SH-SY5Y (cell line): ENCODE measurements at regions not wholly inside any gene's neighbourhood (a gene's known extent, or its start where the extent isn't known, plus 50 kb on each side); places are given as distances from the start of the nearest gene placed in this dataset.

Experiments
- GATA2 ChIP-seq: IDR thresholded peaks from 2 replicates; pipeline ENCODE4 v1.6.1; 2011; ENCODE audit warnings: mild to moderate bottlenecking, low read depth, low read length
- GATA3 ChIP-seq: IDR thresholded peaks from 2 replicates; pipeline ENCODE4 v1.6.1; 2011; ENCODE audit warnings: low read depth, mild to moderate bottlenecking, low read length, moderate library complexity

DNA sequence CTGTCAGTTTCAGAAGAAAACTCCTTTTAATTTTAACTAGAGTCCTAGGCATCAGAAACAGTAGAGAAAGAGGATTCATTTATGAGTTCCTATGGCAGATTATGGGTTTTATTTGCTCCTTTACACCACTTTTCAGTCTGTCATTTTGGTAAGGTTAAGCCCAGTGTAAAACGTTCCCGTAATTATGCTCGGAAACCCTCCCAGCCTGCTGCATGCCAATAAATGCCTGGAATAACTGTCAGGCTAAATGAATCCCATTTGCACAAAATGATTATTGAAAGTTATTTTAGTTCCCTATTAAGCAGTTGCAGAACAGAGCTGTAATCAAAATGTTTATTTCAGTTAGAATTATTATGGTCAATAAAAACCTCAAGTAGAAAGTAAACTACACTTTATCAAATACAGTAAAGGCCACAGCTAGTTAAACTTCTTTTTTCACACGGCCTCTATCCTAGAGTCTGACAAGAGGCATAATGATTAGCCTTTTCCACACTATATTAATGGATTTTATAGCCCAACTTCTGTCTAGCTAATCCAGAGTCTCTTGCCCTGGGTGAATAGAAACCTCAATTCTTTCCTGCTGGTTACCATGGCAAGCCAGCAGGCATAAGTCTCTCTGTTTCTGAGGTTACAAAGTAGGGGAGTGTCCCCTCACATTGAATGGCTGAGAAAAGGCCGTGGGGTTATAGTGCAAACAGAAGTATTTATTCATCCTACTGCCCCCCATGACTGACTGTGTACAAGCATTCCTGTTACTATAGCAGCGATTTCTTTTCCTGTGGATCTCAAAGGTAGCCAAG, 80.8 kb upstream of the NPVF start:
- TF ChIP-seq GATA3, result no peak
- TF ChIP-seq GATA2, result no peak

DNA sequence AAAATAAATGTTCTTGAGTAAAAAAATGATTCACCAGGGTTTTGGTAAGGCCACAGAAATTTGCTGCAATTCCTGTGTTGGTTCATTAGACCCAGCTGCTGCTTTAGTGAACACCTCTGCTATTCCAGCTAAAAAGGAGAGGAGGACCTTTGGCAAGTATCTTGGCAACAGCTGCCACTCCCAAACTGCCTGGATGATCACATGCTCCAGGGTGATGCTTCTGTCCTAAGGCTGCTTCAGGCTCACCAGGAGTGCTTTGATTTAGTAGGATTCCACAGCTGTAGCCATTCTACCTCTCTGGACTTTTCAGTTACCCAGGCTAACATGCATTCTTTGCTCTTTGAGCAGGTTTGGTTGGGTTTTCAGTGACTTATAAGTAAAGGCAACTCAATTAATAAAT, 82.6 kb upstream of the NPVF start:
- TF ChIP-seq GATA2 (no peak), GATA3 (no peak)

DNA sequence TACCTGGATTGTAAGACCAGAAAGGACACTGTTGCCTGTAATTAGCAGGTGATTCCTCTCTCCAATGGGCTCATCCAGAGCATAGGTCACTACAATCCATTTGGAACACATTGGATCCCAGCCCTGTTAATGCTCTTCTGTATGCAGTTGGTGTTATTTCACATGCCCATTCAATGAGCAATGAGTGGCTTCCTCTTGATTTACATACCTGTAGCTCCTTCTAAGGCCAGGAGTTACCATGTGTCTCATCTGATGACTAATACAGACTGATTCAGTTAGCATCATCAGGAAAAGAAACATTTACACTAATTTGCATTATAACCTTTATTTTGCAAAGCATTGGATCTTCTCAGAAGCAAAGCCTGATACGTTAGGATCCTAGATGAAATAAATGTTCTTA, 83.1 kb upstream of the NPVF start:
- no peak for TF ChIP-seq GATA3

DNA sequence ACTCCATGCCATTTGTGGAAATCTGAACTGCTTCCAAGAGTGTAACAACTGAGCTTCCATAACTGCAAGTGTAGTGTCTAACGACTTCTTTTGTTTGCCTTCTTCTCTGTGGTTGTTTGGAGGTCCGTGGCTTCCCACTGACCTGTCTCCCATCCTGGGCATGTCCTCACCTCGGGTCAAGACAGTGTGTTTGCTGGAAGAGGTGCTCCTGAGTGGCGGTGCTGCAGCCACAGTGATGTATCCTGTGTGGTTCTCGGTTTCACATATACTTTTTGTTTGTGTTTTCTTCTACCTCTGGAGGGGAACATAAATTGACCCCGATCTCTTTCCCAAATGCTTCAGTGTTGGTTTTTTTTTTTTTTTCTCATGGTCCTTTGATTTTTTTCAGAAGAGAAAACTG, 84.7 kb upstream of the NPVF start:
- TF ChIP-seq GATA2 (no peak), GATA3 (no peak)

GRCh38 chr7:25313526-25313925, 85.2 kb upstream of the NPVF start:
- TF ChIP-seq GATA3 (no peak), GATA2 (no peak)

- TF ChIP-seq GATA2 (no peak), GATA3 (no peak)
Measured at GRCh38 chr7:25314094-25314730, 85.9 kb upstream of the NPVF start.

DNA sequence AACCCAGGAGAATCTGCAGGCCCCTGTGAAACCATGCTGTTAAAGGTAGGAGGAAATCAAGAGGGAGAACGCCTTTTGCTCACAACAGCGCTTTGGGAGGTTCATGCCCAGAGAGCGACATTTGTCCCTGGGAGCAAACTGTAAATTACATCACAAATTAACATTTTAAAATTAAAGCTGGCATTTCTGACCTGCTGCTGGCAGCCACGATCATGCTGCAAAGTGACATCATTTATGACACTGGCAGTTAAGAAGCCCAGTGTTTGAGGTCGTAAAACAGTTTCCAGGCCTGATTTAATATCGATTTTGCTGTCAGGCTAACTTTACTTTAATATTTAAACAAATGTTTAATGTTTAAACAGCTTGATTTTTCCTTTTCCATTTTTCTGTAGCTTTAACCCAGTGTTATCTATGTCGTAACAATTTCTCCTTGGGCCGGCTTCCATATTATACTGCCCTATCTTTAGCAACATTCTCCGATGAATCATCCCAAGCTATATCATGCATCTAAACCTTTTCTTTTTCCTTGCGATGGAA, 86.5 kb upstream of the NPVF start:
- TF ChIP-seq GATA3 (no peak), GATA2 (no peak)

- TF ChIP-seq GATA2 (no peak), GATA3 (no peak)
Measured at GRCh38 chr7:25316366-25316765, 88.1 kb upstream of the NPVF start.

- TF ChIP-seq GATA3 (no peak), GATA2 (no peak)
Measured at GRCh38 chr7:25318047-25318446, 89.8 kb upstream of the NPVF start.

DNA sequence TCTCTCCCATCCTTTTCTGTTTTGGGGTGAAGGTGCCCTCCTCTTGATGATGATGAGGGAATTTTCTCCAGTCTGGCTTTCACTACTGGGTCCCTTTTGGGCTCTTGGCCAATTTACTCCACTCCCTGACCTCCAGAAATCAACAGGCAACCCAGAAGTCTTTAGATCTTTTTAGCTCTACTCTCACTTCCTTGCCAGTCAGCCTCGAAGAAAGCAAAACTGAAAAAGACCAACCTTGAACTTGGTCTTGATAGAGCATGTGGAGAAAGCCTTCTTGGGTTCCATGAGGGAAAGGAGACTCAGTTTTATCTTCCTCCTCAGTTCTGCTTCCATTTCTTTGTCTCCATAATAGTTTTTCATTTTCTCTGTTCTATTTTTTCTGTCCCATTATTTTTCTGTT, 91.4 kb upstream of the NPVF start:
- no peak for TF ChIP-seq GATA2
- no peak for TF ChIP-seq GATA3

- TF ChIP-seq GATA2 (no peak), GATA3 (no peak)
Measured at GRCh38 chr7:25320791-25321190, 92.5 kb upstream of the NPVF start.

DNA sequence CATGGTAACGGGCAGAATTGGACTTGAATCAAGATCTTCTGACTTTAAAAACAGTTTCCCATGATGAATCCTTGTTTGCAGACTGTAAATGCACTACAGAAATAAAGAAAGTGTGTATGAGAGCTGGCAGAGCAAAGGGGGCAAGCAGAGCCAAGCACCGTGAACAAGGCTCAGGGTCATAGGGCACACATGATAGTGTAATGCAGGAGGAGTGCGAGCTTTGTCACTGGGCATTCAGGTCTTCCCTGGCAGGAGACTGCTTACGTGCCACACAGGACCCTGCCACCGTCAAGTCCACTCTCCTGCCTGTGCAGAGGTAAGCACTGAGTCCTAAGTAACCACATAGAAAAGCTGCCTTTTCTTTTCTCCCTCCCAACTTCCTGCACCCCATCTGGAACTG, 93.1 kb upstream of the NPVF start:
- TF ChIP-seq GATA2, result no peak

- TF ChIP-seq GATA3, result no peak
- TF ChIP-seq GATA2, result no peak
Measured at GRCh38 chr7:25322473-25322872, 94.2 kb upstream of the NPVF start.

- TF ChIP-seq GATA2 (no peak), GATA3 (no peak)
Measured at GRCh38 chr7:25325186-25325757, 97.0 kb upstream of the NPVF start.
